ENCODE measurements at regions not wholly inside any gene's neighbourhood (a gene's known extent, or its start where the extent isn't known, plus 50 kb on each side); places are given as distances from the start of the nearest gene placed in this dataset.

DNA sequence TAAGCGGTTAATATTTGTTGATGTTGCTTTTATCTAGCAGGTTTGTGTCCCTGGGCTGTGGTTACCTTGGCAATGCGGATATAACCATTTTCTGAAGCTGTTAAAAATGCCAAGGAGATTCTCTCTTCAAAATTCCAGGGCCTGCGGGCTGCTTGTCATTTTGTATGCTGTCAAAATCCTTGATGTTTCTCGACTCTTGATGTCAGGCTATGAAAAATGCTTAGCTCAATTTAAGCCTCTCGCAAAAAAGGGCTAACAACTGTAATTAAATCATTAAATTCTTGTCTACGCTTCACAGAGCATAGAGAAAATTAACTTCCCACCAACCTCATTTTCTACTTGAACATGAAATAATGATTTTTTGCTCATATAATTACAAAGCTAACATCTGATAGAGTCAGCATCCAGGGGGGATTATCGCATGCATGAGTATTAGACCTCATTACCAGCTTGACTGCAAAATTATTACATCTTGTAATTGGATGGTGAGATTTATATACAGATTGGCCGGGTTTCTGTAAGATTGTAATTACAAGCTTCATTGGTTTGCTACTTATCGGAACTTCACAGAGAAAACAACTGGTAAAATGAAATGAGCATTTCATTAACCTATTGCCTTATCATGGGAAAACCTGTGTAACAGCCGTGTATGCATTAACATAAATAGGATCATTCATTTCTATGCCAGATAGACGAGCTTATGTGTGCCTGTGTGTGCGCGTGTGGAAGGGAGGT is 83.1 kb upstream of the IRX1 start:
- Histone ChIP-seq H4K20me1 (replicated peaks; ENCODE audit: control insufficient read depth, insufficient read depth, low read length) (no peaks in the 10 kb centered on the region), H3K36me3 (ENCODE audit: control insufficient read depth, insufficient read depth, low read length) (no peaks in the 10 kb centered on the region), H3K4me3 (no peak overlapping the region), H3K79me2 (ENCODE audit: control insufficient read depth, insufficient read depth, low read length) (no peaks in the 10 kb centered on the region), H3K9me3 (replicated peaks; ENCODE audit: control insufficient read depth, insufficient read depth, low read depth, low read length) (no peaks in the 10 kb centered on the region), H3K9me1 (ENCODE audit: control insufficient read depth, insufficient read depth, low read length) (no peaks in the 10 kb centered on the region), H3K27ac (ENCODE audit: extremely low read depth, low read depth, low read length) (no peak overlapping the region), H3K27me3 (ENCODE audit: control insufficient read depth in 2 of 2, insufficient read depth in 2 of 2, low read length in 2 of 2) (peaks cover 0 to 7% of the 10 kb centered on the region in 2 experiments; a peak in 3 of 5 replicates), H3K4me1 (replicated peaks in 1 of 2; ENCODE audit: control insufficient read depth in 2 of 2, insufficient read depth in 2 of 2, low read length in 2 of 2) (no peaks in the 10 kb centered on the region), H2AFZ (ENCODE audit: low read depth, low read length) (no peak overlapping the region), H3K9ac (ENCODE audit: insufficient read depth in 1 of 2, low read depth in 2 of 2, low read length in 2 of 2) (no peak overlapping the region), H3K4me2 (ENCODE audit: insufficient read depth, low read length) (no peak overlapping the region)
- in situ Hi-C loops (cut with MboI), result no loop called here
- no peak for DNase-seq (ENCODE audit: extremely low read depth in 1 of 4, low spot score in 3 of 4)
- FAIRE-seq, result no peak
- ChIA-PET POLR2A (no interaction called here), CTCF (ENCODE audit: low intra/inter-chr PET ratio) (no interaction called here)
- intact Hi-C loops (cut with micrococcal nuclease), result no loop called here
- no peak for ATAC-seq
- no TSS peak for BruUV-seq (replicated peaks)
- TF ChIP-seq YY1 (IDR thresholded peaks at IDR 0.05; ENCODE audit: borderline replicate concordance in 1 of 3, control insufficient read depth in 1 of 3, extremely low read depth in 1 of 3, insufficient read depth in 3 of 3, insufficient read length in 1 of 3, insufficient replicate concordance in 2 of 3, low read depth in 1 of 3, low read length in 2 of 3) (no peak), JUND (IDR thresholded peaks at IDR 0.05; ENCODE audit: borderline replicate concordance, low read depth, low read length) (no peak), JUND (tag; IDR thresholded peaks at IDR 0.05; ENCODE audit: borderline replicate concordance, low read depth, low read length) (no peak), ZNF766 (CRISPR knock-in tag; conservative IDR thresholded peaks at IDR 0.05) (no peak), HDGF (IDR thresholded peaks at IDR 0.05) (no peak), SPI1 (IDR thresholded peaks at IDR 0.05; ENCODE audit: borderline replicate concordance, low read depth, low read length) (no peak), KLF6 (CRISPR knock-in tag; IDR thresholded peaks at IDR 0.05; ENCODE audit: borderline replicate concordance) (no peak), SMAD2 (IDR thresholded peaks at IDR 0.05; ENCODE audit: low read depth, low read length) (no peak), CCAR2 (IDR thresholded peaks at IDR 0.05; ENCODE audit: low read depth, low read length) (no peak), TGIF2 (CRISPR knock-in tag; IDR thresholded peaks at IDR 0.05) (no peak)
- TF ChIP-seq, protein P1, sequence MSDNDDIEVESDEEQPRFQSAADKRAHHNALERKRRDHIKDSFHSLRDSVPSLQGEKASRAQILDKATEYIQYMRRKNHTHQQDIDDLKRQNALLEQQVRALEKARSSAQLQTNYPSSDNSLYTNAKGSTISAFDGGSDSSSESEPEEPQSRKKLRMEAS (CRISPR knock-in tag; IDR thresholded peaks at IDR 0.05), result no peak
- TF ChIP-seq, protein P2, sequence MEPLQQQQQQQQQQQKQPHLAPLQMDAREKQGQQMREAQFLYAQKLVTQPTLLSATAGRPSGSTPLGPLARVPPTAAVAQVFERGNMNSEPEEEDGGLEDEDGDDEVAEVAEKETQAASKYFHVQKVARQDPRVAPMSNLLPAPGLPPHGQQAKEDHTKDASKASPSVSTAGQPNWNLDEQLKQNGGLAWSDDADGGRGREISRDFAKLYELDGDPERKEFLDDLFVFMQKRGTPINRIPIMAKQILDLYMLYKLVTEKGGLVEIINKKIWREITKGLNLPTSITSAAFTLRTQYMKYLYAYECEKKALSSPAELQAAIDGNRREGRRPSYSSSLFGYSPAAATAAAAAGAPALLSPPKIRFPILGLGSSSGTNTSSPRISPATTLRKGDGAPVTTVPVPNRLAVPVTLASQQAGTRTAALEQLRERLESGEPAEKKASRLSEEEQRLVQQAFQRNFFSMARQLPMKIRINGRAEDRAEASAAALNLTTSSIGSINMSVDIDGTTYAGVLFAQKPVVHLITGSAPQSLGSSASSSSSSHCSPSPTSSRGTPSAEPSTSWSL (CRISPR knock-in tag; IDR thresholded peaks at IDR 0.05; ENCODE audit: borderline replicate concordance), result no peak
- TF ChIP-seq, protein P3, sequence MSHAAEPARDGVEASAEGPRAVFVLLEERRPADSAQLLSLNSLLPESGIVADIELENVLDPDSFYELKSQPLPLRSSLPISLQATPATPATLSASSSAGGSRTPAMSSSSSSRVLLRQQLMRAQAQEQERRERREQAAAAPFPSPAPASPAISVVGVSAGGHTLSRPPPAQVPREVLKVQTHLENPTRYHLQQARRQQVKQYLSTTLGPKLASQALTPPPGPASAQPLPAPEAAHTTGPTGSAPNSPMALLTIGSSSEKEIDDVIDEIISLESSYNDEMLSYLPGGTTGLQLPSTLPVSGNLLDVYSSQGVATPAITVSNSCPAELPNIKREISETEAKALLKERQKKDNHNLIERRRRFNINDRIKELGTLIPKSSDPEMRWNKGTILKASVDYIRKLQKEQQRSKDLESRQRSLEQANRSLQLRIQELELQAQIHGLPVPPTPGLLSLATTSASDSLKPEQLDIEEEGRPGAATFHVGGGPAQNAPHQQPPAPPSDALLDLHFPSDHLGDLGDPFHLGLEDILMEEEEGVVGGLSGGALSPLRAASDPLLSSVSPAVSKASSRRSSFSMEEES (CRISPR knock-in tag; IDR thresholded peaks at IDR 0.05), result no peak
- WGBS (ENCODE audit: insufficient coverage, low coverage, missing lambda C conversion rate), result 4% methylated on average over 13 of the region's 13 CpGs
